ENCODE measurements at regions not wholly inside any gene's neighbourhood (a gene's known extent, or its start where the extent isn't known, plus 50 kb on each side); places are given as distances from the start of the nearest gene placed in this dataset.

DNA sequence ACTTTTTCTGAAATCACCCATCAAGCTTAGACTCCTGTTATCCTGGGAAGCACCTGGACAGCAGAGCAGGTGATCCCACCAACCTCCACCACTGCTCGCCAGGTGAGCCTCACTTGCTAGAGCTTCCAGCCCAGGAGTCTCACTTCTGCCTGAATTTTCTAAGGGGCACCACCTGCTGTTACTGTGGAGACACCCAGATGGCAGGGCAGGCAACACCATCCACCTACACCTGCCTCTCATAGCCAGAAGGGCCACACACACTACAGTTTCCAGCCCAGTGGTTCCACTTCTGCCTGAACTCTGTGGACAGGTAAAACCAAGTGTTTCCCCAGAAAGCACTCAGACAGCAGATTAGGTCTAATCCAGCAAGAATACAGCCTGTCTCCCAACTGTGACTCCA, 262.0 kb downstream of the ARAP2 start:
- DNase-seq, result no peak

GRCh38 chr4:35986537-35986936, 257.8 kb downstream of the ARAP2 start:
- no peak for DNase-seq

DNA sequence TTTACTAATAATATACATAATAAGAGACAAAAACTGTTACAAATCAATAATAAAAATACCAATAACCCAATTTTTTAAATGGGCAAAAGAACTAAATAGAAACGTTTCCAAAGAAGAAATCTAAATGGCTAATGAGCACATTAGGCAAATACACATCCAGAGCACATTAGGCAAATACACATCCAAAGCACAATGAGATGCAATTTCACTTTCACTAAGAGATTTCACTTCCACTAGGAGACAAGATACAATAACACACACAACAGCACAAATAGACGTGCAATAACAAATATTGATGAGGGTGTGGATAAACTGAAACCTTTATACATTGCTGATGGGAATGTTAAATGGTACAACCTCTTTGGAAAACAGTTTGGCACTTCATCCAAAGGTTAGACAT, 250.7 kb downstream of the ARAP2 start:
- DNase-seq, result no peak

DNA sequence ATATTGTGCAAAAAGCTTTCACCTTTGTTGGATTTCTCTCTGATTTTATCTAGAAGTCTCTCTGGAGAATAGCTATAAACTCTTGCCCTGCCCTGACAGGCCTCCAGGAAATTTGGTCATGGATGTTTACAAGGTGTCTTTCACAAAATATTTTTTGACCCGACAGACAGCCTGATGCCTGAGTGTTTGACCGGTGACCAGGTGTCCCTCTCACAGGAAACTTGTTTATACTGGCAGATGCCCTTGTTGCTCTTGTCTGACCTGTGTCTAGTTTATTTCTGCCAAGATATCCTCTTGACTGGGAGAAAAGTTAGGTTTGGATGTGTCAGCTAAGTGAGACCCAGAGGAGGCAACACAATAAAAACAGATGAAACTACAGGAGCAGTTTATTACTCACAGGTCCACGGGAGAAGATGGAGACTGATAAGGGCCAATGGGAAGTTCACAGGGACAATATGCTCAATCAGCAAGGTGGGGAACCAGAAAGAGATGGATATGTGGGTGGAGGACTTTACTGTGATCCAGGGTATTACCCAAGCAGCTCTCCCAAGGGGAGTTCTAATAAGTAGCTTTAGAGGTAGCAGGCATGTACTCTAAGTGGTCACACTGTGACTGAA, 243.3 kb downstream of the ARAP2 start:
- DNase-seq, result no peak

- no peak for DNase-seq
Measured at GRCh38 chr4:36003051-36003450, 241.3 kb downstream of the ARAP2 start.

DNA sequence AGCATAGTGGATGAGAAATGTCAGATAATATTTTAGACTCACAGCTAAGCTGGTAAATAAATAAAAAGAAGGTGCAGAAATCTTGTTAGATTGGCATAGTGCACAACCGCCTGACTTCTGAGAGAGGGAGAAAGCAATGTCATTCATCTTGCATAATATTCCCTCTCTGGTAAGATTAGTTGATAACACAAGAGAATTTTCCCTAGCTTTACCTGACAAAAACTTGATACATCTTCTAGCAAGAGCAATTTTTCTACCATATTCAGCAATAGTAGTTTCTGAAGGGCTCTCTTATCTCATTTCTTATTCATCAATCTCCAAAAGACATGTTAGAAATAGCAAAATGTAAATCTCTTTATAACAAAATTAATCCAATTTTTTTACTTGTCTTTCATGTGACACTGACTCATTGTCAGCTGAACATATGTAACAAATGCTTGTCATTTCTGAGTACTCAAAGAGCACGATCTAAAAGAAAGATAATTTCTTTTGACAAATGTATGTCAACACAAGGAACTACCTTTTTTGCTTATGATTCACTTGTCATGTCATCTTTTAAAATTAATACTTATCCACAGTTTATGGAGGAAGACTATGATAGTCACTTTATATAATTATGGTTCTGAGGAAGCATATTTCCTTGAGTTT, 240.0 kb downstream of the ARAP2 start:
- no peak for DNase-seq

DNA sequence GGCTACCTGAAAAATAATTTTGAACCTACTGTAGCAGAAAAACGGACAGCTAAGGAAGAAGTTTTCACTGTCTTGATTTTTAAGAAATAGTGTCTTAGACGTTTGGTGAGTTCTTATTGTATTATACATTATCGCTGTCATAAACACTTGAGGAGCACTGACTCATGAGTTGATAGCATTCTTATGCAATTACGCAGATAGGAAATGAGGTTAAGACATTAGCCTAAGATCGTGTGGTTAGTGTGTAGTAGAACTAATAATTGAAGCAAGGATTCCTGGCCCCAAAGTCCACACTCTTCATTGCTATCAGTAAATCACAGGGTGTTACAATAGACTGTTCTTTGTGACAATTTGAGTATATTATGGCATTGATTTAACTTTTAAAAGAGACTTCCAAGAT, 238.1 kb downstream of the ARAP2 start:
- no peak for DNase-seq

DNA sequence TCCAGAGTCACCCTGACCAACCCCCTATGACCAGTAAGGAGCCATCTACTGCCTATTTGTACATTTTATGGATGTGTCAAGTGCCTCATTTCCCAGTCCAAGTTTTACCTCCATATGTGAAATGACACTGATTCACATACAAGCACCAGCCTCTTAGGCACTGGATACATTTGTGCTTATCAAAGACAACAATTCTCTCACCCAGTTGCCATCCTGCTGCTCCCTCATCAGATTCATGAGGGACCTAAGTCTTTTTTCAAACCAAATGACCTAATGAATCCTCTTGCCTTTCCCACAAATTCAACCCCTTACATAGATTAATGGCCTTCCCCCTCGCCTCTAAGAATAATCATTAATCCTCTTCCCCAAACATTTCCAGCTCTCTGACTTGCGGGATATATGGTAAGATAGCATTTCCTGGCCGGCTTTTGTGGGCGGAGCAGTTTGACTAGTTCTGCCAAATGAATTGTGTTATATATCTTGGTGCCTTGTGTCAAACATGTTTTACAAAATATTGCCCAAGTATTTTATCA, 233.9 kb downstream of the ARAP2 start:
- DNase-seq, result no peak

DNA sequence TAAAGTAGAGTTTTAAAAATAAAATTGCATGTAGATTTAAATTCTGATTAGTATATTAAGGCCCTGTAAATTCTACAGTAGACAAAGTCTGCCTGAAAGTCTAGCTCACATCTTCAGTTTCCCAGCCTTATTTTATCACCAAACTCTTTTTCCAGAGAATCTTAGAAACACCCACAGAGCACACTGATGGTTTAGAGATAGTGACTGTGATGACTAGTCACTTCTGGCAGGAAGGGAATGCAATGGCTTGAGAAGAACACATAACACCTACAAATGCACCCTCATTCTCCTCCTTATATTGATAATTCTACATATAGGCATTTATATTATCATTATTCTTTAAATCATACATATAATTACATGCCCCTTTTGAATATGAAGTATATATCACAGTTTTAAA, 232.9 kb downstream of the ARAP2 start:
- DNase-seq, result no peak

- DNase-seq, result no peak
Measured at GRCh38 chr4:36012503-36012902, 231.8 kb downstream of the ARAP2 start.

GRCh38 chr4:36013206-36013605, 231.1 kb downstream of the ARAP2 start:
- no peak for DNase-seq

Measured in NCI-H446 (cell line).